ENCODE measurements at regions not wholly inside any gene's neighbourhood (a gene's known extent, or its start where the extent isn't known, plus 50 kb on each side); places are given as distances from the start of the nearest gene placed in this dataset.

DNA sequence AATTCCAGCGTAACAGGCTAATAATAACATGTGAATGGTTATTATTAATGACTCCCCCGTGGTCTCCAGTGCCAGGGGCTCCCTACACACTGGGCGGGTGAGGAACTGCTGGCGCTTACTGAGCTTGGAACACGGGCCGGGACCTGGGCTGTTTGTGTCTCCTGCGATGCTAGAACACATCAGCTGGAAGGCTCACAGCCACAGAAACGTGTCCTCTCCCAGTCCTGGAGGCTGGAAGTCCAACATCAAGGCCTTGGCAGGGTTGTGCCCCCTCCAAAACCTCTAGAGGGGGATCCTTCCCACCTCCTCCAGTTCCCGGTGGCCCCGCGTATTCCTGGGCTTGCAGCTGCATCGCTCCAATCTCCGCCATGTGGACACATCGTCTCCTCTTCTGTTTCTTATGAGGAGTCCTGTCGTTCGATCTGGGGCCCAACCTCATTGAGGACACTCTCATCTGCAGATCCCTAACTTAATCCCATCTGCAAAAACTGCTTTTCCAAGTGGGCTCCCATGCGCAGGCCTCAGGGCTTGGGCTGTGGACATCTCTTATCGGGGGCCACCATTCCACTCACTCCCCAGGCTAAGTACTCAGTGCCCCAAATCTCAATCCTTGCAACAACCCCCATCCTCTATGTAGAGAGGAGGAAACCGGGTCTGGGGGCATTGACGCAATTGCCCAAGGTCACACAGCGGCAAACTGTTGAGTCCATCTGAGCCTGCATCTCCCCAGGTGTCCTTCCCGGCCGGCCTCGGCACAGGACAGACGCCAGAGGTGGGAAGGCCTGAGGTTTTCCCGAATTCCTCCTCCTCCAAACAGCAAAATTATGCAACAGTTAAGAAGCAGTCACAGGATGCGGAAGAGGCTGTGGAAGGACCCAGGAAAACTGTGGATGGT is 193.9 kb downstream of the IRF8 start:
- Histone ChIP-seq H2AFZ (ENCODE audit: low read length, unreplicated experiment) (no peak overlapping the region), H3K36me3 (ENCODE audit: insufficient read depth, low read length) (no peaks in the 10 kb centered on the region), H3K27me3 (ENCODE audit: insufficient read depth, low read length) (no peaks in the 10 kb centered on the region), H3K4me1 (ENCODE audit: control insufficient read depth, insufficient read depth, low read length, unreplicated experiment) (no peaks in the 10 kb centered on the region), H3K79me2 (ENCODE audit: control insufficient read depth, insufficient read depth, low read length, unreplicated experiment) (no peaks in the 10 kb centered on the region), H3K27ac (ENCODE audit: low read depth, low read length) (no peak overlapping the region), H3K4me3 (ENCODE audit: low read depth, low read length) (no peak overlapping the region)

DNA sequence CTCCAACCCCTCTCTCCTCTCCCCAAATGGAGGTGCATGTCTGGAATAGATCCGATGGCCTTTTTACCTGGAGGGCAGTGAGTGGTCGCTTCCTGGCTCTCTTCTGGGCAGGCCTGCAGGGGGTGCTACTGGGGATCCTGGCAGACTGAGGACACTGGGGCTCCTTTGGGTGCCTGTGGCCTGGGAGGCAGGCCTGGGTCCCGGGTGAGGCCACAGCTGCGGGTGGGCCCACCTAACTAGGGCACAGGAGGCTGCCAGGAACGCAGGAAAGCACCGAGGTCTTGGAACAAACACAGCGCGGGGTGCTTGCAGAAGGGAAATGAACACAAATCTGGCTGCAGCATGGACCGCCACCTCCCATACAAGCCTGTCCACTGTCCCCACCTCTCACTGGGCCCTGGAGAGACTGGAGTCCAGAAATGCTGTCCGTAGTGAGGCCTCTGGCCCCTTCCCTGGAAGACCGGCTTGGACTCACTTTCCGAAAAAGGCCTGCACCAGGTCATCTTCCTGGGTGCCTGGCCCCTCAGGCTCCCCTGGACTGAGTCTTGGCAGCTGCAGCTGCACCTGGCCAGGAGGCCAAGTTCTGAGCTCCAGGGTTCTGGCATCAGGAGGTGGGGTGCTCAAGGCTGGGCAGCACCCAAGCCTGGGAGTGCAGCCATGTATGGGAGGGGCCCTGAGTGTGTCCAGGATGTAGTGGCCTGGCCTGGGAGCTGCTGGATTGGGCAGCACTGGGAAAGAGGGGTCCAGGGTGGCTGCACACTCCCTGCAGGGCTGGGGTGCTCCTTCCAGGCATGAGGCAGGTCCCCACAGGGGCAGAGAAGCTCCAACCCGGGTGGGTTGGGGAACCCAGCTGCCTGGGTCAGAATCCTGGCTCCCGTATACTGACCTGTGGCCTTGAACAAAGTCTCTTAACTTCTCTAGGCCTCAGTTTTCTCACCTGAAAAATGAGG is 195.1 kb downstream of the IRF8 start:
- Histone ChIP-seq H3K79me2 (ENCODE audit: control insufficient read depth, insufficient read depth, low read length, unreplicated experiment) (no peaks in the 10 kb centered on the region), H3K4me3 (ENCODE audit: low read depth, low read length) (no peak overlapping the region), H3K27me3 (ENCODE audit: insufficient read depth, low read length) (0 out of 2 replicates have a peak, but pooled peaks cover 3% of the 10 kb centered on the region), H3K27ac (ENCODE audit: low read depth, low read length) (no peak overlapping the region), H2AFZ (ENCODE audit: low read length, unreplicated experiment) (no peak overlapping the region), H3K4me1 (ENCODE audit: control insufficient read depth, insufficient read depth, low read length, unreplicated experiment) (no peaks in the 10 kb centered on the region), H3K36me3 (ENCODE audit: insufficient read depth, low read length) (no peaks in the 10 kb centered on the region)

- Histone ChIP-seq H3K4me1 (ENCODE audit: control insufficient read depth, insufficient read depth, low read length, unreplicated experiment) (no peaks in the 10 kb centered on the region), H3K36me3 (ENCODE audit: insufficient read depth, low read length) (no peaks in the 10 kb centered on the region), H3K79me2 (ENCODE audit: control insufficient read depth, insufficient read depth, low read length, unreplicated experiment) (no peaks in the 10 kb centered on the region), H3K4me3 (ENCODE audit: low read depth, low read length) (no peak overlapping the region), H2AFZ (ENCODE audit: low read length, unreplicated experiment) (no peak overlapping the region), H3K27me3 (ENCODE audit: insufficient read depth, low read length) (peaks cover 6% of the 10 kb centered on the region; the same call in 1 of the 2 replicates), H3K27ac (ENCODE audit: low read depth, low read length) (no peak overlapping the region)
Measured at GRCh38 chr16:86095131-86095752, 196.3 kb downstream of the IRF8 start.

DNA sequence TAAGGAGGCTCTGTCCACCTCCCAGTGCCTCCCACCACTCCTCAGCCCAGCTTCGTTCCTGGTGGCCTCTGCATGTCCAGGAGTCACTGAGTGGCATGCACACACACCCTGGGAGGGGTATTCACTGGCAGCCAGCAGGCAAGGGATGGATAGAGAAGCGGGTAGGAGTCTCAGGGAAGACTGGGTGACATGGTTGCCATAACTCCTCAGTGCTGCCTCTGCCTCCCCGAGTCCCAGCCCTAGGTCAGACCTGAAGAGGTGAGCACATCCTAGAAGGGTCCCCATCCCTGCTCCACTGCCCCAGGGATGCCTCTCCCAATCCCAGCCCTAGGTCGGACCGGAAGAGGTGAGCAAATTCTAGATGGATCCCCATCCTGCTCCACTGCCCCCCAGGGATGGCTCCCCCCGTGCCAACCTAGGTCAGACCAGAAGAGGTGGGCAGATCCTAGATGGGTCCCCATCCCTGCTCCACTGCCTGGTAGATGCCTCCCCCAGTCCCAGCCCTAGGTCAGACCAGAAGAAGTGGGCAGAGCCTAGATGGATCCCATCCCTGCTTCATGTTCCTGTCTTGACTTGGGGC is 197.0 kb downstream of the IRF8 start:
- Histone ChIP-seq H2AFZ (ENCODE audit: low read length, unreplicated experiment) (no peak overlapping the region), H3K36me3 (ENCODE audit: insufficient read depth, low read length) (no peaks in the 10 kb centered on the region), H3K4me3 (ENCODE audit: low read depth, low read length) (no peak overlapping the region), H3K4me1 (ENCODE audit: control insufficient read depth, insufficient read depth, low read length, unreplicated experiment) (no peaks in the 10 kb centered on the region), H3K27ac (ENCODE audit: low read depth, low read length) (no peak overlapping the region), H3K79me2 (ENCODE audit: control insufficient read depth, insufficient read depth, low read length, unreplicated experiment) (no peaks in the 10 kb centered on the region), H3K27me3 (ENCODE audit: insufficient read depth, low read length) (peaks cover 12% of the 10 kb centered on the region)

DNA sequence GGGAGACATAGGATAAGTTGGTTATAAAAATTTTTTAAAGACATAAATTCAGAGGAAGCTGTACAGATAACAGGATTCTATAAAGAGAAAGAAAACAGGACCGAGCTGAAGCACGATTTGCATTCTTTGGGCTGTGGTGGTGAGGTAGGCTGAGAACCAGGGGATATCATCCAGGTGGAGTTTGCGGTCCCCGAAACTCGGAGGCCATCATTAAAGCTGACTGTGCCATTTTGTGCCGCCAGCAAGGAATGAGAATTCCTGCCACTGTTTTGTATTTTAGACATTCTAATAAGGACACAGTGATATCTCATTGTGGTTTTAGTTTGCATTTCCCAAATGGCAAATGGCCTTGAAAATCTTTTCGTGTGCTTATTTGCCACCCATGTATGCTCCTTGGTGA is 197.9 kb downstream of the IRF8 start:
- Histone ChIP-seq H3K4me3 (ENCODE audit: low read depth, low read length) (no peak overlapping the region), H2AFZ (ENCODE audit: low read length, unreplicated experiment) (no peak overlapping the region), H3K36me3 (ENCODE audit: insufficient read depth, low read length) (no peaks in the 10 kb centered on the region), H3K27me3 (ENCODE audit: insufficient read depth, low read length) (peaks cover 21% of the 10 kb centered on the region), H3K27ac (ENCODE audit: low read depth, low read length) (no peak overlapping the region), H3K4me1 (ENCODE audit: control insufficient read depth, insufficient read depth, low read length, unreplicated experiment) (no peaks in the 10 kb centered on the region), H3K79me2 (ENCODE audit: control insufficient read depth, insufficient read depth, low read length, unreplicated experiment) (no peaks in the 10 kb centered on the region)

GRCh38 chr16:86099326-86099725 is 200.4 kb downstream of the IRF8 start:
- peaks cover 32% of the 10 kb centered on the region for H3K27me3 ChIP-seq (ENCODE audit: insufficient read depth, low read length)
- H3K79me2 ChIP-seq (ENCODE audit: control insufficient read depth, insufficient read depth, low read length, unreplicated experiment) = no peaks in the 10 kb centered on the region
- H3K27ac ChIP-seq (ENCODE audit: low read depth, low read length) = no peak overlapping the region
- no peaks in the 10 kb centered on the region for H3K4me1 ChIP-seq (ENCODE audit: control insufficient read depth, insufficient read depth, low read length, unreplicated experiment)
- no peaks in the 10 kb centered on the region for H3K36me3 ChIP-seq (ENCODE audit: insufficient read depth, low read length)
- H2AFZ ChIP-seq (ENCODE audit: low read length, unreplicated experiment) = no peak overlapping the region
- H3K4me3 ChIP-seq (ENCODE audit: low read depth, low read length) = no peak overlapping the region

- no peak overlapping the region for H3K27ac ChIP-seq (ENCODE audit: low read depth, low read length)
- H3K36me3 ChIP-seq (ENCODE audit: insufficient read depth, low read length) = no peaks in the 10 kb centered on the region
- H3K27me3 ChIP-seq (ENCODE audit: insufficient read depth, low read length) = peaks cover 32% of the 10 kb centered on the region
- H2AFZ ChIP-seq (ENCODE audit: low read length, unreplicated experiment) = no peak overlapping the region
- no peaks in the 10 kb centered on the region for H3K4me1 ChIP-seq (ENCODE audit: control insufficient read depth, insufficient read depth, low read length, unreplicated experiment)
- H3K79me2 ChIP-seq (ENCODE audit: control insufficient read depth, insufficient read depth, low read length, unreplicated experiment) = no peaks in the 10 kb centered on the region
- H3K4me3 ChIP-seq (ENCODE audit: low read depth, low read length) = no peak overlapping the region
Measured at GRCh38 chr16:86100205-86101136, 201.5 kb downstream of the IRF8 start.

GRCh38 chr16:86101137-86101896 is 202.4 kb downstream of the IRF8 start:
- H3K27me3 ChIP-seq (ENCODE audit: insufficient read depth, low read length) = peaks cover 32% of the 10 kb centered on the region
- H3K36me3 ChIP-seq (ENCODE audit: insufficient read depth, low read length) = no peaks in the 10 kb centered on the region
- no peaks in the 10 kb centered on the region for H3K4me1 ChIP-seq (ENCODE audit: control insufficient read depth, insufficient read depth, low read length, unreplicated experiment)
- H2AFZ ChIP-seq (ENCODE audit: low read length, unreplicated experiment) = no peak overlapping the region
- no peak overlapping the region for H3K4me3 ChIP-seq (ENCODE audit: low read depth, low read length)
- no peak overlapping the region for H3K27ac ChIP-seq (ENCODE audit: low read depth, low read length)
- no peaks in the 10 kb centered on the region for H3K79me2 ChIP-seq (ENCODE audit: control insufficient read depth, insufficient read depth, low read length, unreplicated experiment)

DNA sequence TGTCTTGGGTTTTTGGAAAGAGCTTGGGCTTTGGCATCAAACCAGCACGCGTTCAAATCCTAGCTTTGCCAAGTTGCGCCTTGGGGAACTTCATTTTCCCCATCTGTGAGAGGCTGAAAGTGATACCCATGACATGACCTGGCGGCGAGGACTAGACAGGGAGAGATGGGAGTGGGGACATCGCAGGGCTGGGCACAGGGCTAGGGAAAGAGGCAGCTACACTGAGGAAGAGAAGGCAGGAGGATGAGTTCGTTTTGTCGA is 202.9 kb downstream of the IRF8 start:
- H3K4me3 ChIP-seq (ENCODE audit: low read depth, low read length) = no peak overlapping the region
- H2AFZ ChIP-seq (ENCODE audit: low read length, unreplicated experiment) = no peak overlapping the region
- H3K79me2 ChIP-seq (ENCODE audit: control insufficient read depth, insufficient read depth, low read length, unreplicated experiment) = no peaks in the 10 kb centered on the region
- no peaks in the 10 kb centered on the region for H3K4me1 ChIP-seq (ENCODE audit: control insufficient read depth, insufficient read depth, low read length, unreplicated experiment)
- H3K27ac ChIP-seq (ENCODE audit: low read depth, low read length) = no peak overlapping the region
- peaks cover 32% of the 10 kb centered on the region for H3K27me3 ChIP-seq (ENCODE audit: insufficient read depth, low read length)
- H3K36me3 ChIP-seq (ENCODE audit: insufficient read depth, low read length) = no peaks in the 10 kb centered on the region
